Ascending aorta (tissue), 2 donors: ENCODE measurements at regions not wholly inside any gene's neighbourhood (a gene's known extent, or its start where the extent isn't known, plus 50 kb on each side); places are given as distances from the start of the nearest gene placed in this dataset.

Source experiments
- DNase-seq, 2 donors: peaks; one replicate each; pipeline ENCODE4 v3.0.0-alpha.2; 2019; ENCODE audit warnings: low spot score in 2 of 2
- H3K27ac ChIP-seq, 2 donors: fragments of 200-600 bp; sonication (generic); one replicate each; pipeline ENCODE4 v1.5.1; 2016 to 2017; ENCODE audit warnings: mild to moderate bottlenecking in 1 of 2
- H3K27me3 ChIP-seq: fragments of 200-600 bp; sonication (generic); one replicate; pipeline ENCODE4 v1.5.1; 2017
- H3K36me3 ChIP-seq, 2 donors: fragments of 200-600 bp; sonication (generic); one replicate each; pipeline ENCODE4 v1.5.1; 2016
- H3K4me1 ChIP-seq, 2 donors: fragments of 200-600 bp; sonication (generic); one replicate each; pipeline ENCODE4 v1.5.1; 2016 to 2017; ENCODE audit warnings: mild to moderate bottlenecking in 1 of 2
- H3K4me3 ChIP-seq, 2 donors: fragments of 200-600 bp; sonication (generic); one replicate each; pipeline ENCODE4 v1.5.1; 2016 to 2017; ENCODE audit warnings: mild to moderate bottlenecking in 1 of 2
- H3K9me3 ChIP-seq, 2 donors: fragments of 200-600 bp; sonication (generic); one replicate each; pipeline ENCODE4 v1.5.1; 2016
- intact Hi-C: fragments of 100-400 bp; cut with DNase I; formaldehyde crosslinking; loops from one replicate; pipeline ENCODE4 v1.15.1; 2023
- TF ChIP-seq, protein P1 (sequence below), 3 experiments: fragments of 200-600 bp in 2 of 3; fragments of 450-650 bp in 1 of 3; sonication (generic) in 2 of 3; IDR thresholded peaks; one replicate each; pipeline ENCODE4 v1.5.1; 2016 to 2019; ENCODE audit warnings: antibody characterized with exemption in 3 of 3, mild to moderate bottlenecking in 1 of 3, moderate library complexity in 1 of 3

DNA sequence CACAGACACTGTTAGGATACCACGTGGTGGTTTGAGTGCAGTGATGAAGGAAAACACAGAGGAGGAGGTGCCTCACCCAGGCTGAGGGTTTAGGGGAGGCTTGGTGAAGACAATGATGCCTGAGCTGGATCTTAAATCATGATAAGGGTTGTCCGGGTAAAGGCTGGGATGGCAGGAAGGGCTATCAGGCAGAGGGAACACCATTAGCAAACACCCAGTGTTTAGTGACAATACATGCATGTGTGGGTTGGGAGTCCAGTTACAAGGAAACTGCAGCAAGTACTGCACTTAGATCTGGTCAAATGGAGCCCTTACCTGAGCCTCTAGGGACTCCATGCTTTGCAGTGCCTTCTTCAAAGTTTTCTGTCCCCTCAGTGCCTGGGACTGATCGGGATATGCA, 79.8 kb upstream of the MBOAT2 start:
- Histone ChIP-seq H3K27me3 (no peaks in the 10 kb centered on the region), H3K4me3 (no peak overlapping the region), H3K27ac (no peak overlapping the region), H3K9me3 (no peaks in the 10 kb centered on the region), H3K36me3 (no peaks in the 10 kb centered on the region), H3K4me1 (no peaks in the 10 kb centered on the region)
- DNase-seq, result no peak
- TF ChIP-seq, protein P1, sequence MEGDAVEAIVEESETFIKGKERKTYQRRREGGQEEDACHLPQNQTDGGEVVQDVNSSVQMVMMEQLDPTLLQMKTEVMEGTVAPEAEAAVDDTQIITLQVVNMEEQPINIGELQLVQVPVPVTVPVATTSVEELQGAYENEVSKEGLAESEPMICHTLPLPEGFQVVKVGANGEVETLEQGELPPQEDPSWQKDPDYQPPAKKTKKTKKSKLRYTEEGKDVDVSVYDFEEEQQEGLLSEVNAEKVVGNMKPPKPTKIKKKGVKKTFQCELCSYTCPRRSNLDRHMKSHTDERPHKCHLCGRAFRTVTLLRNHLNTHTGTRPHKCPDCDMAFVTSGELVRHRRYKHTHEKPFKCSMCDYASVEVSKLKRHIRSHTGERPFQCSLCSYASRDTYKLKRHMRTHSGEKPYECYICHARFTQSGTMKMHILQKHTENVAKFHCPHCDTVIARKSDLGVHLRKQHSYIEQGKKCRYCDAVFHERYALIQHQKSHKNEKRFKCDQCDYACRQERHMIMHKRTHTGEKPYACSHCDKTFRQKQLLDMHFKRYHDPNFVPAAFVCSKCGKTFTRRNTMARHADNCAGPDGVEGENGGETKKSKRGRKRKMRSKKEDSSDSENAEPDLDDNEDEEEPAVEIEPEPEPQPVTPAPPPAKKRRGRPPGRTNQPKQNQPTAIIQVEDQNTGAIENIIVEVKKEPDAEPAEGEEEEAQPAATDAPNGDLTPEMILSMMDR (IDR thresholded peaks at IDR 0.05), result no peak
- intact Hi-C loops, result no loop called here

DNA sequence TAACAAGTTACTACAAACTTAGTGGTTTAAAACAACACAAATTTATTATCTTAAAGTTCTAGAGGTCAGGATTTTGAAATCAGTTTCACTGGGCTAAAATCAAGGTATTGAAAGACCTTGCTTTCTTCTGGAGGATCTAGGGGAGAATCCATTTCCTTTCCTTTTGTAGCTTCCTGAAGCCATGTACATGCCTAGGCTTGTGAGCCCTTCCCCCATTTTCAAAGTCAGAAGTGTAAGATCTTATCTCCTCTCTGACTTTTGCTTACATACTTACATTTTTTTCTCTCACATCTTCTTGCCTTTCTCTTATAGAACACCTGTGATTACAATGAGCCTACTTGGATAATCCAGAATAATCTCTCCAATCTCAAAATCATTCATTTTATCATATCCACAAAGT, 78.7 kb upstream of the MBOAT2 start:
- H3K36me3 ChIP-seq, result no peaks in the 10 kb centered on the region
- intact Hi-C loops, result no loop called here
- H3K4me3 ChIP-seq, result no peak overlapping the region
- H3K27me3 ChIP-seq, result no peaks in the 10 kb centered on the region
- no peaks in the 10 kb centered on the region for H3K4me1 ChIP-seq
- no peak for DNase-seq
- TF ChIP-seq, protein P1 (IDR thresholded peaks at IDR 0.05), result no peak
- no peak overlapping the region for H3K27ac ChIP-seq
- H3K9me3 ChIP-seq, result no peaks in the 10 kb centered on the region

DNA sequence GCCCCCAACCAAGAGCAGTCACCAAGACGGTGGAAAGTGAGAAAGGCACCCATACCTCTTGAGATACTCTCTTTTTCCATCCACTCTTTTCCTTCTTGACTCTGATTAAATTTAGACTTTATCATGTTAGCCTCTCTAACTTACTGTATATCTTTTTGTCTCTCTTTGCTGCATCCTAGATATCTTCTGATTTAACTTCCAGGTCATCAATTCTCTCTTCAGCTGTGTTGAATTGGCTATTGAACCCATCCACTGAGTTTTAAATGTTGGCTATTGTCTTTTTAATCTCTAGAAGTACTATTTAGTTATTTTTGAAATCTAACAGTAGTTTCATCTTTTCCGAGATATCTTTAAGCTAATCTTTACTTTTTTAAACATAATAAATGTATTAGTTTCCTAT, 78.3 kb upstream of the MBOAT2 start:
- Histone ChIP-seq H3K4me3 (no peak overlapping the region), H3K27me3 (no peaks in the 10 kb centered on the region), H3K4me1 (no peaks in the 10 kb centered on the region), H3K9me3 (no peaks in the 10 kb centered on the region), H3K27ac (no peak overlapping the region), H3K36me3 (no peaks in the 10 kb centered on the region)
- intact Hi-C loops, result no loop called here
- TF ChIP-seq, protein P1 (IDR thresholded peaks at IDR 0.05), result no peak
- no peak for DNase-seq

DNA sequence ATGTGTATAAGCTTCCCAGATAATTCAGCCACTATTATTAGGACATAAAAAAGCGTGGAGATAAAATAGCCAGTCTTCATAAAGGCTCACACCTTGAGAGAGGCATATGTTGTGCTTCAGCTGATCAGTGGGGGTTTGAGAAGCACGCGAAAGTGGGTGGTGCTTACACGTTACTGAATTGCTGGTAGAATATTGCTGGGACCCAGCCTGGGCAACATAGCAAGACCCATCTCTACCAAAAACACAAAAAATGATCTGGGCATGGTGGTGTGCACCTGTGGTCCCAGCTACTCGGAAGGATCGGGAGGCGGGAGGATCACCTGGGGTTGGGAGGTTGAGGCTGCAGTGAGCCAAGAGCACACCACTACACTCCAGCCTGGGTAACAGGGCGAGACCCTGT, 74.9 kb upstream of the MBOAT2 start:
- TF ChIP-seq, protein P1 (IDR thresholded peaks at IDR 0.05), result no peak
- Histone ChIP-seq H3K36me3 (no peaks in the 10 kb centered on the region), H3K4me3 (no peak overlapping the region), H3K27ac (no peak overlapping the region), H3K9me3 (no peaks in the 10 kb centered on the region), H3K27me3 (no peaks in the 10 kb centered on the region), H3K4me1 (no peaks in the 10 kb centered on the region)
- no peak for DNase-seq
- intact Hi-C loops, result no loop called here

DNA sequence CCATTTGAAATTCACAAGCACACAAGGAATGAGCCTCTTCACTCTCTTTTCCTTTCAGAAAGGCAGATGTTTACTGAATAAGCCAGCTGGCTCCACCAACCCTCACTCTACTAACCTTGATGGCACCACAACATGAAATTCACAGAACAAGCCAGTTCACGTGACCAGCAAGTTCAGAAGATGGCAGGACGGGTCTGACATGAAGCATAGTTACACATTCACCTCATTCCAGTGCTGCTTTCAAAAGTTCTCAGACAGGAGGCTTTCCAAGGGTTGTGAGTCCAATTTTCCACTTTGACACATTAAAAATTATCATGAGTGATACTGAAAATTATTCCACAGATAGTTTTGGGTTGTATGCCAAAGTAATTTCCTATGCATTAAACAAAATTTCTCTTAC, 74.2 kb upstream of the MBOAT2 start:
- Histone ChIP-seq H3K9me3 (no peaks in the 10 kb centered on the region), H3K4me1 (no peaks in the 10 kb centered on the region), H3K27ac (no peak overlapping the region), H3K36me3 (no peaks in the 10 kb centered on the region), H3K4me3 (no peak overlapping the region), H3K27me3 (no peaks in the 10 kb centered on the region)
- intact Hi-C loops, result no loop called here
- DNase-seq, result no peak
- TF ChIP-seq, protein P1 (IDR thresholded peaks at IDR 0.05), result no peak

DNA sequence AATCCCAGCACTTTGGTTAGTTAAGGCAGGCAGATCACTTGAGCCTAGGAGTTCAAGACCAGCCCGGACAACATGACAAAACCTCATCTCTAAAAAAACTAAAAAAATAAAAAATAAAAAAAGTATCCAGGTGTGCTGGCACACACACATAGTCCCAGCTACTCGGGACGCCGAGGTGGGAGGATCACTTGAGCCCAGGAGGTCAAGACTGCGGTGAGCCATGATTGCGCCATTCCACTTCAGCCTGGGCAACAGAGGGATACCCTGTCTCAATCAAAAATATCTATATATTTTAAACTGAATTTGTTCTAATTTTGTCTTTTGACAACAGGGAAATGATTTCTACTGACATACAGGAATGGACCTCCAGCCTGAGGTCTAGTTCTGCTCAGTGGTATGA, 73.3 kb upstream of the MBOAT2 start:
- intact Hi-C loops, result no loop called here
- TF ChIP-seq, protein P1 (IDR thresholded peaks at IDR 0.05), result no peak
- no peaks in the 10 kb centered on the region for H3K4me1 ChIP-seq
- H3K27ac ChIP-seq, result no peak overlapping the region
- H3K36me3 ChIP-seq, result no peaks in the 10 kb centered on the region
- no peak overlapping the region for H3K4me3 ChIP-seq
- DNase-seq, result no peak
- no peaks in the 10 kb centered on the region for H3K9me3 ChIP-seq
- H3K27me3 ChIP-seq, result no peaks in the 10 kb centered on the region
